HepG2 (cell line): ENCODE measurements at regions not wholly inside any gene's neighbourhood (a gene's known extent, or its start where the extent isn't known, plus 50 kb on each side); places are given as distances from the start of the nearest gene placed in this dataset.

ENCODE experiments used
- EP300 ChIP-seq, 3 experiments: sonication (generic) in 1 of 3; formaldehyde crosslinking in 1 of 3; IDR thresholded peaks; 2 replicates each; pipeline versions ENCODE4 v1.5.1 to v1.6.1; 2011 to 2020; ENCODE audit warnings: low read depth in 2 of 3, low read length in 2 of 3, borderline replicate concordance in 1 of 3, improper control_type of control experiment in 1 of 3, mild to moderate bottlenecking in 1 of 3, missing genetic modification reagents in 1 of 3, moderate library complexity in 1 of 3
- HOXD1 ChIP-seq: sonication (generic); formaldehyde crosslinking; IDR thresholded peaks from 2 replicates; pipeline ENCODE4 v1.5.0; 2020; ENCODE audit warnings: missing genetic modification reagents
- MAFK ChIP-seq, 2 experiments: IDR thresholded peaks in 1 of 2; conservative IDR thresholded peaks in 1 of 2; 2 replicates each; pipeline ENCODE4 v1.6.1; 2011; ENCODE audit warnings: improper control_type of control experiment in 2 of 2, low read length in 2 of 2
- ZNF850 ChIP-seq: sonication (generic); formaldehyde crosslinking; conservative IDR thresholded peaks from 2 replicates; pipeline ENCODE4 v1.9.0; 2021; ENCODE audit warnings: mild to moderate bottlenecking, missing genetic modification reagents
- TF ChIP-seq, protein P1 (sequence below): conservative IDR thresholded peaks from 2 replicates; pipeline ENCODE4 v1.6.1; 2018; ENCODE audit warnings: missing genetic modification reagents
- TF ChIP-seq, protein P2 (sequence below): sonication (generic); formaldehyde crosslinking; IDR thresholded peaks from 2 replicates; pipeline ENCODE4 v1.5.0; 2020; ENCODE audit warnings: mild to moderate bottlenecking, missing genetic modification reagents, moderate library complexity
- TF ChIP-seq, protein P3 (sequence below): sonication (generic); formaldehyde crosslinking; IDR thresholded peaks from 2 replicates; pipeline ENCODE4 v1.8.1; 2023; ENCODE audit warnings: mild to moderate bottlenecking, inconsistent platforms, moderate library complexity, missing genetic modification reagents, borderline replicate concordance

DNA sequence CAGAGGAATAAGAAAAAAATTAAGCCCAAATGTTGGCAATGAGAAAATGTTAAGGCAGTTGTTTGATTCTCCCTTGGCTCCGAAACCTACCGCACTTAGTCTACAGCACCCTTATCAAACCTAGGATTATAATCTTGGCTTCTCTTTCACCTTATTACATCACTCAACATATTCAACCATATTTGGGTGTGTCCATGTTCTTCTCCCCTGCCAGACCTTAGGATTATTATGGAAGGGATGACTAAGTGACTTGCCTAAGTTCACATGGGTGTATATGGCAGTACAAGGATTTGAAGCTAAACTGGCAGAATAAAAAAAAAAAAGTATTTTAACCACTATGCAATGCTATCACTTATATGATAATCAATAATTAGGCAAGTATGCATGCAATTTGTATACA lies 76.4 kb downstream of the PLK2 start:
- no peak for TF ChIP-seq MAFK (conservative IDR thresholded peaks at IDR 0.05 in 1 of 2, IDR thresholded peaks at IDR 0.05 in 1 of 2; ENCODE audit: low read length in 2 of 2)
- TF ChIP-seq, protein P1, sequence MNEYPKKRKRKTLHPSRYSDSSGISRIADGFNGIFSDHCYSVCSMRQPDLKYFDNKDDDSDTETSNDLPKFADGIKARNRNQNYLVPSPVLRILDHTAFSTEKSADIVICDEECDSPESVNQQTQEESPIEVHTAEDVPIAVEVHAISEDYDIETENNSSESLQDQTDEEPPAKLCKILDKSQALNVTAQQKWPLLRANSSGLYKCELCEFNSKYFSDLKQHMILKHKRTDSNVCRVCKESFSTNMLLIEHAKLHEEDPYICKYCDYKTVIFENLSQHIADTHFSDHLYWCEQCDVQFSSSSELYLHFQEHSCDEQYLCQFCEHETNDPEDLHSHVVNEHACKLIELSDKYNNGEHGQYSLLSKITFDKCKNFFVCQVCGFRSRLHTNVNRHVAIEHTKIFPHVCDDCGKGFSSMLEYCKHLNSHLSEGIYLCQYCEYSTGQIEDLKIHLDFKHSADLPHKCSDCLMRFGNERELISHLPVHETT: no peak
- TF ChIP-seq ZNF850 (CRISPR knock-in tag): no peak
- TF ChIP-seq, protein P2, sequence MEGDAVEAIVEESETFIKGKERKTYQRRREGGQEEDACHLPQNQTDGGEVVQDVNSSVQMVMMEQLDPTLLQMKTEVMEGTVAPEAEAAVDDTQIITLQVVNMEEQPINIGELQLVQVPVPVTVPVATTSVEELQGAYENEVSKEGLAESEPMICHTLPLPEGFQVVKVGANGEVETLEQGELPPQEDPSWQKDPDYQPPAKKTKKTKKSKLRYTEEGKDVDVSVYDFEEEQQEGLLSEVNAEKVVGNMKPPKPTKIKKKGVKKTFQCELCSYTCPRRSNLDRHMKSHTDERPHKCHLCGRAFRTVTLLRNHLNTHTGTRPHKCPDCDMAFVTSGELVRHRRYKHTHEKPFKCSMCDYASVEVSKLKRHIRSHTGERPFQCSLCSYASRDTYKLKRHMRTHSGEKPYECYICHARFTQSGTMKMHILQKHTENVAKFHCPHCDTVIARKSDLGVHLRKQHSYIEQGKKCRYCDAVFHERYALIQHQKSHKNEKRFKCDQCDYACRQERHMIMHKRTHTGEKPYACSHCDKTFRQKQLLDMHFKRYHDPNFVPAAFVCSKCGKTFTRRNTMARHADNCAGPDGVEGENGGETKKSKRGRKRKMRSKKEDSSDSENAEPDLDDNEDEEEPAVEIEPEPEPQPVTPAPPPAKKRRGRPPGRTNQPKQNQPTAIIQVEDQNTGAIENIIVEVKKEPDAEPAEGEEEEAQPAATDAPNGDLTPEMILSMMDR (CRISPR knock-in tag): no peak
- no peak for TF ChIP-seq EP300 (IDR thresholded peaks at IDR 0.05; ENCODE audit: low read depth in 2 of 2, low read length in 2 of 2)
- TF ChIP-seq EP300 (CRISPR knock-in tag; IDR thresholded peaks at IDR 0.05; ENCODE audit: borderline replicate concordance): no peak
- TF ChIP-seq HOXD1 (CRISPR knock-in tag): no peak
- TF ChIP-seq, protein P3, sequence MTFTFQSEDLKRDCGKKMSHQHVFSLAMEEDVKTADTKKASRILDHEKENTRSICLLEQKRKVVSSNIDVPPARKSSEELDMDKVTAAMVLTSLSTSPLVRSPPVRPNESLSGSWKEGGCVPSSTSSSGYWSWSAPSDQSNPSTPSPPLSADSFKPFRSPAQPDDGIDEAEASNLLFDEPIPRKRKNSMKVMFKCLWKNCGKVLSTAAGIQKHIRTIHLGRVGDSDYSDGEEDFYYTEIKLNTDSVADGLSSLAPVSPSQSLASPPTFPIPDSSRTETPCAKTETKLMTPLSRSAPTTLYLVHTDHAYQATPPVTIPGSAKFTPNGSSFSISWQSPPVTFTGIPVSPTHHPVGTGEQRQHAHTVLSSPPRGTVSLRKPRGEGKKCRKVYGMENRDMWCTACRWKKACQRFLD (CRISPR knock-in tag): no peak
